HG03575 (cell line): ENCODE measurements at regions not wholly inside any gene's neighbourhood (a gene's known extent, or its start where the extent isn't known, plus 50 kb on each side); places are given as distances from the start of the nearest gene placed in this dataset.
"Not testable (repeated sequence)": the region's sequence is repeated elsewhere in the genome, so short reads cannot be mapped to it uniquely, and the experiment has no call there.

Experiments
- ATAC-seq: cut with Tn5 transposase; IDR thresholded peaks from one replicate; pipeline ENCODE4 v1.9.1; 2021; ENCODE audit not compliant: unreplicated experiment, insufficient number of reproducible peaks, low FRiP score; ENCODE audit errors: extremely low read depth

DNA sequence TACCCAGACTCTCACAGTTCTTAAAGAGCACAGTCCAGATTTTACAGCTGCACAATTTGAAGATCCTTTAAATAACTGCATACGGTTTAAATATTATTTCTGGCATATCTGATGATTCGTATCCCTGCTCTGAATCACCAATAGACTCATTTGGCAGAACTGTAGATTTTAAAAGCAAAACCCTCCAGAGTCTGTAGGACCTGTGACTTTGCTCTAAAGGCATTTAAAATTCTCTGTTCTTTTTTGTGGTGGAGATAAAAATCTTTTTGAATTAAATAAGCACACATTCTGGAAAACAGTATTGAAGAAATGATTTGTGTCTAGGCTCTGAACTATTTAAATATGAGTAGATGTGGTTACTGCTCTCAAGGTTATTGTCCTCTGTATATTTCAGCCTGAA lies 246.2 kb upstream of the PITX2 start:
- ATAC-seq = no peak

DNA sequence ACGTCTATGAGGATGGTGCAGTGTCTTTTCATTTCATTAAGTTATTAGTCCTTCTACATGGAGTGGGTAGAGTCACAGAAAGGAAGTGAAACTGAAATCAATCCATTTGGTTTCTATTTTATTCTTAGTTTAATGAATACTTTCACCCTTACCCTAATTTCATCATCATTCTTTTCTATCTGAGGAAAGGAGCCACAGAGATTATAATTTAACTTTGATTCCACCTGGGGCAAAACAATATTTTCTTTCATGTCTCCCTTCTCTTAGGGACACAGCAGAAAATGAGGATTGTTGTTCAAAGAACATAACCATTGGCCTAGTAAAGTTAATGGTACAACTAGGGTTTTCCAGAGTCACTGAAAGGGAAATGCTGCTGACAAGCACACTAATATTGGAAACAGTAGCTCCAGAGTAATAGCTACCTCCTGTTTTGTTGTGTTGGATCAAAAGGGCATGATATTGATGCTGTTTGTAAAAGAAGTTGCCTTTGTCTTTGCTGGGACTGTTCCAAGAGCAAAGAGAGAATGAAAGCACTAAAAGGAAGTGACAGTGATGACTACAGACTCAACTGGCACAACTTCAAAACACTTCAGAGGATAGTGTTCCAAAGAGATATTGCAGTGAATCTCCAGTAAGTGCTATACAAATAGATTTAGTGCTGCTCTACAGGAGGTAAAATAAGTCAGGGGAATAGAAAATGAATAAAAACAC lies 247.1 kb upstream of the PITX2 start:
- peak; percentile 80 for ATAC-seq

DNA sequence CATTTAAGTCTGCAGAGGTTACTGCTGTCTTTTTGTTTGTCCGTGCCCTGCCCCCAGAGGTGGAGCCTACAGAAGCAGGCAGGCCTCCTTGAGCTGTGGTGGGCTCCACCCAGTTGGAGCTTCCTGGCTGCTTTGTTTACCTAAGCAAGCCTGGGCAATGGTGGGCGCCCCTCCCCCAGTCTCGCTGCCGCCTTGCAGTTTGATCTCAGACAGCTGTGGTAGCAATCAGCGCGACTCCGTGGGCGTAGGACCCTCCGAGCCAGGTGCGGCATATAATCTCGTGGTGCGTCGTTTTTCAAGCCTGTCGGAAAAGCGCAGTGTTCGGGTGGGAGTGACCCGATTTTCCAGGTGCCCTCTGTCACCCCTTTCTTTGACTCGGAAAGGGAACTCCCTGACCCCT lies 253.3 kb upstream of the PITX2 start:
- not testable (repeated sequence) for ATAC-seq

DNA sequence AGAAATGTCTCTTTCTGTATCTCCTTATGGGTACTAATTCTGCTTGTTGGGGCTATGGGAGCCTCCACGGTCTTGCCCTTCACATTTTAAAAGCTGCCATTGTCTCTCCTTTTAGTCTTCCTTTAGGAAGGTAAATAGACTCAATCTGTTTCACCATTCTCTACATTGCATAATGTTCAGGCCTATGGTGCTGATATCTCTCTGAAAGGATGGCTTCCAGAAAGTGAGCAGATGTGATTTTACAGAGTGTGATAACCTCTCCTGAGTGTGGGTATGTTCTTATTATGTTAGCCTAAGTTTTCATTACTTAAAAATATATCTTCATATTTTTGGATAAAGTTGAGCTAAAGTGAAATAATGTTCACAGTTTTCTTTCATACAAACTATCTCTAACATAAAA lies 254.0 kb upstream of the PITX2 start:
- no peak for ATAC-seq

DNA sequence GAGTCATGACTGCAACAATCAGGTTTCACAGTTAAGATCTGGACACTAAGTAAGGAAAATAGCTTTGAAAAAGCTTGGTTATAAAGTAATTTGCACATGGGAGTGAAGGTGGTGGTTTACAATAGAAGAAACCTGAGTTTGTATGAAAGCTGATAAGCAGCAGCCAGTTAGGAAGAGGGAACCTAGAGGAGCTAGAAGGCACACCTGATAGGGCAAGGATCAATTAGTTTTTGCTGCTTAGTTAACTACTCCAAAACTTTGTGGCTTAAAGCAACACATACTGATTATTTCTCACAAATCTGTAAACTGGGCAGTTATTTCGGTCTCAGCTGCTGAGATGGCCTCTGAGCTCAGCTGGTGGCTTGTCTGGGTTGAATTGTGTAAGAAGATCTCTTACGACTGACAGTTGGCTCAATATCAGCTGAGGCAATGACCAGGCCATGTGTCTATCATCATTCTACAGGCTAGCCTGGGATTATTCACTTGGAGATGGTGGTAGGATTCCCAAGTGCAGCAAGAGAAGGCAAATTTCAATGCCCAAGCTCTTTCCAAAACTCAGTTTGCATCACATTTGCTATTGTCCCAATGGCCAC lies 255.0 kb upstream of the PITX2 start:
- ATAC-seq = no peak

- ATAC-seq = no peak
Observed at GRCh38 chr4:110878413-110878812, 255.5 kb upstream of the PITX2 start.

DNA sequence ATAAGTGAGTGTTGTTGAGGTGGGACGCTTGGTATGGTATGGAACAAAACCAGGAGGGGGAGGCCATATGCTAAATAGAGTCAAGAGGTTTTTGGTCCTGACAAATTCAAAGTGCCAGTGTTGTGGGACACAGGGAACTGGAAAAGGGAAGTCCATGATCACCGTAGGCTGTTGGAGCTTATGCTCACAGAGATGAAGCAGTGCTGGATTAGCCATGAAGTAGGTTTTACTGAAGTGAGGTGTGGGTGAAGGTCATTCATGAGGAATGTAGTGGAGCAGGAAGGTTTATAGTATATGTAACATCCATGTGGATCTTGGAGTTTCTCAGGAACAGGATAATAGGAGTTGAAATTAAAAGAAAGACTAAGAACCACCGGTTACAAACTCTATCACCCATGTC lies 256.1 kb upstream of the PITX2 start:
- no peak for ATAC-seq

GRCh38 chr4:110886270-110886669 lies 263.4 kb upstream of the PITX2 start:
- ATAC-seq = no peak

- ATAC-seq = no peak
Observed at GRCh38 chr4:110886856-110887255, 264.0 kb upstream of the PITX2 start.

GRCh38 chr4:110897784-110898183 lies 274.9 kb upstream of the PITX2 start:
- ATAC-seq = no peak

DNA sequence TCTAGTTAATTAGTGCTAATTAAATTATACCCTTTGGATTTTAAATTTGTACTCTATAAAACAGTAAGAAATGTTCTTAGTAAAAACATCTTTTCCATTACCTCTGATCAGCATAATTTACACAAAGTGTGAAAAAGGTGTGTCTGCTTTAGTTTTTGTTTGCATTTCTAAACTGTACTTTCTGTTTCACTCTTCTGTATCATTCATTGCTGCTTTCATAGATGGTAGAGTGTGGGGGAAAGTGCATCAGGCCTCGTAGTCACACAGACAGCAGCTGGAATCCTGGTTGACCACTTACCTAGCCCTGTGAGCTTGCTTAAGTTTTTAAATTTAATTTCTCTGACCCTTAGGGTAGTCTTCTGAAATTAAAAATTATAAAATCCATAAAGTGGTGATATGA lies 275.4 kb upstream of the PITX2 start:
- ATAC-seq = peak; percentile 92

DNA sequence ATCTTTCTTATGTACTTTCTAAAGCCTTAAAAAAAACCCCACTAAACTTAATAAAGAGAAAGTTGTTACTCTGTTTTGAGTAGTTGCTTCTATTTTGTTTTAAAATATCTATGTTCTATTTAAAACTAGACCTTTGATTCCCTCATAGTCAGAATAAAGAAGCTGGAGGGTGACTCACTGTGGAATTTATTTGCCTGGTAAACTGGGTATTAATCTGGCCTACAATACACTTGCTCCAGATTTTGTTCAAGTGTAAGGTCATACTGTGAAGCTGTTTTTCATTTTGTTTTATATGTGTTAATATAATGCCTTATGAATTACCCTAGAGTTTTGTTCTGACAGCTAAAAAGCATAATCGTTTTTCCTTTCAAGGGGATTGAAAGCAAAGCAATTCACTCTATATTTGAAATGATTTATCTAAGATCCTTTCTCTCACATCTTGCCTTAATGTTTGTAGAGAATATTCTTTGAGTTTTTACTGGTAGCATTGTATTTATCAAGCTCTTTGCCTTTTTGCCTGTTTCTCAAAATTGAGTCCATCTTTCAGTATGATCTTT lies 277.4 kb upstream of the PITX2 start:
- ATAC-seq = no peak

DNA sequence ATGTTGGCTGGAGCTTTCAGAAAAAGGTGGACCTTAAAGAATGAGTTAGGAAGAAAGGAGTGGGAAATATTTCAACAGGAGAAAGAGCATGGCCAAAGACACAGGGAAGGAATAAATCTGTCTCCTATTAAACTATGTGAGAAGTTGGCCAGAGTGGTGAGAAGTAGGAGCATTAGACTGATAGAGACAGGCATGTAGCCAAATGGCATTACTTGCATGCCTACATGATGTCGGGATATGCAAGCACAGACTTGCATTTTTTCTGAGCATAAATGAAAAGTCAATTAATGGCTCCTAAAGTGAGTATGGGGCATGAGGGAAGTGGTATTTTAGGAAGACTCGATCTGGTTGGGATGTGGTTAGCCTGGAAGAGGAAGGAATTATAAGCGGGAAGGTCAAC lies 279.6 kb upstream of the PITX2 start:
- no peak for ATAC-seq

- ATAC-seq = no peak
Observed at GRCh38 chr4:110904435-110905065, 281.7 kb upstream of the PITX2 start.

DNA sequence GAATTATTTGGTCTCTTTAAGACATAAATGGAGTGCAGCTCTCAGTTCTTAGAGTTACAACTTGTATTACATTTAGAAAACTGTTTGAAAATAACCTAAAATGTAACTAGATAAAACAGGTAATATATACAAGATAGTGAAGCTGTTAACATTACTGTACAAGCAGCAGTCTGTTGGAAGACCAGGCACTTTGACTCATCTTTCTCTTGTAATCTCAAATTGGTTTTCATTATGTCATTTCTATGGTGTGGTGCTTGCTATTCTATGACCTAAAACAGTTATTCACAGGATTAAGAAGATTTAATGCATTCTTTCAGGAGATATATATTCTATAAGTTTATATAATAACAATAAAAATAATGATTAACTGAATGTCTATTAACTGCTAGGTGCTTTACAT lies 282.5 kb upstream of the PITX2 start:
- ATAC-seq = no peak

GRCh38 chr4:110907801-110908313 lies 285.0 kb upstream of the PITX2 start:
- ATAC-seq = no peak

DNA sequence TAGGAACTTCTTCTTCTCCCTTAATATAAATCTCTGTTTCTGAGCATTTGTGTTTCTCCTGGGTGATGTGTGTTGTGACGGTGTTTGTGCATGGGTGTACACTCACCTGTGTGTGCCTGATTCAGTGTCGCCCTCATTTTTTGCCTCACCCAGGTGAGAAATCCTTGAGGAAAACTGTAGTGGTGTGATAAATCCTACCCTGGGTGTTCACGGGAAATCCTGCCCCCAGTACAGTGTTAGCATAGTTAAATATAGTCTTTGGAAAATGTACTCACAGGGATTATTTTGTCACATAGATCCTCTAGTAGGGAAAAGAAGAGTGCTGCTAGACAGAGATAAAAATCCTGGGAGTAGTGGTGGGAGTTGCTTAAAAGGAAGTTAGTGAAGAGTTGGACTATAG lies 291.9 kb upstream of the PITX2 start:
- no peak for ATAC-seq

- ATAC-seq = no peak
Observed at GRCh38 chr4:110915301-110915700, 292.4 kb upstream of the PITX2 start.

DNA sequence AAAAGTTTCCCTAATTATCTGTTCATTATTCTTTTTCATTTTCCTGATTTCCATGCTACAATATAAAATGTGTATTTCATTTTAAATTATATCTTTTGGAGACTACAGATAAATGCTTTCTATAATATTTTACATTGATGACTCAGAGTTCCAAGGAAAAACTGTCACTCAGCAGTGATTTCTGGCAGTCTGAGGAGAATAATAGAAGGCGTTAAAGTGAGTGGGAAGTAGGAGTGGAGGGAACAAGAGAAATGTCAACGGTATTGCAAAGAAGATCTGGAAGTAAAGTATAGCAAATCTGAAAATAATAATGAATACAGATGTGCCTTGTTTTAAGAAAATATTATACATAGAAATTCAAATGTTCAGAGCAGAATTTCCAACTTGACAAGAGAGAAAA lies 293.6 kb upstream of the PITX2 start:
- ATAC-seq = no peak

DNA sequence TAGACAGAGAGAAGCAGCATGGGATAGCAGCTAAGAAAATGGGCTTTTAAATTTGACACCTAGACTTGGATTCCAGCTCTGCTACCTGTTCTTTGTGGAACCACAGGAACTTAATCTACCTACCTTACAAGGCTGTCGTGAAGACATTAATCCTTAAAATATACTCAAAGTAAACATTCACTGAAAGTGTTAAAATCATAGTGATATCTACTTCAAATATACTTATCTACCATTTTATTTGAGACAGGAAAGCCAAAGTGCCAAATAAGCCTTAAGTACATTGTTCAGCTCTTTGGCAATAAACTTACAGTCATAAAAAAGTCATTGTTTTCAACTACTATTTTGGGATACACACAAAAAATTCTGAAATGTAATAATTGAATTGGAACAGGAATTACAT lies 295.0 kb upstream of the PITX2 start:
- ATAC-seq = no peak
